ENCODE measurements at regions not wholly inside any gene's neighbourhood (a gene's known extent, or its start where the extent isn't known, plus 50 kb on each side); places are given as distances from the start of the nearest gene placed in this dataset. TPM values are rescaled to one million over a fixed set of nuclear protein-coding genes. Genes with fewer than 3 reads are reported as not detected.
"Not testable (repeated sequence)": the region's sequence is repeated elsewhere in the genome, so short reads cannot be mapped to it uniquely, and the experiment has no call there.

- Histone ChIP-seq H3K9me3 (ENCODE audit: control insufficient read depth, insufficient read depth, low read length) (no peaks in the 10 kb centered on the region), H3K27ac (ENCODE audit: low read depth, low read length) (no peak overlapping the region), H3K27me3 (ENCODE audit: control insufficient read depth, insufficient read depth, low read length) (no peaks in the 10 kb centered on the region), H3K4me3 (ENCODE audit: low read depth, low read length) (no peak overlapping the region)
- TF ChIP-seq, protein P1, sequence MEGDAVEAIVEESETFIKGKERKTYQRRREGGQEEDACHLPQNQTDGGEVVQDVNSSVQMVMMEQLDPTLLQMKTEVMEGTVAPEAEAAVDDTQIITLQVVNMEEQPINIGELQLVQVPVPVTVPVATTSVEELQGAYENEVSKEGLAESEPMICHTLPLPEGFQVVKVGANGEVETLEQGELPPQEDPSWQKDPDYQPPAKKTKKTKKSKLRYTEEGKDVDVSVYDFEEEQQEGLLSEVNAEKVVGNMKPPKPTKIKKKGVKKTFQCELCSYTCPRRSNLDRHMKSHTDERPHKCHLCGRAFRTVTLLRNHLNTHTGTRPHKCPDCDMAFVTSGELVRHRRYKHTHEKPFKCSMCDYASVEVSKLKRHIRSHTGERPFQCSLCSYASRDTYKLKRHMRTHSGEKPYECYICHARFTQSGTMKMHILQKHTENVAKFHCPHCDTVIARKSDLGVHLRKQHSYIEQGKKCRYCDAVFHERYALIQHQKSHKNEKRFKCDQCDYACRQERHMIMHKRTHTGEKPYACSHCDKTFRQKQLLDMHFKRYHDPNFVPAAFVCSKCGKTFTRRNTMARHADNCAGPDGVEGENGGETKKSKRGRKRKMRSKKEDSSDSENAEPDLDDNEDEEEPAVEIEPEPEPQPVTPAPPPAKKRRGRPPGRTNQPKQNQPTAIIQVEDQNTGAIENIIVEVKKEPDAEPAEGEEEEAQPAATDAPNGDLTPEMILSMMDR (IDR thresholded peaks at IDR 0.05; ENCODE audit: low read depth, low read length), result no peak
- ChIA-PET CTCF (no interaction called here), POLR2A (no interaction called here)
- no peak for DNase-seq (ENCODE audit: low read depth, low spot score)
Measured at GRCh38 chrX:87434618-87435017, 83.0 kb upstream of the KLHL4 start.

DNA sequence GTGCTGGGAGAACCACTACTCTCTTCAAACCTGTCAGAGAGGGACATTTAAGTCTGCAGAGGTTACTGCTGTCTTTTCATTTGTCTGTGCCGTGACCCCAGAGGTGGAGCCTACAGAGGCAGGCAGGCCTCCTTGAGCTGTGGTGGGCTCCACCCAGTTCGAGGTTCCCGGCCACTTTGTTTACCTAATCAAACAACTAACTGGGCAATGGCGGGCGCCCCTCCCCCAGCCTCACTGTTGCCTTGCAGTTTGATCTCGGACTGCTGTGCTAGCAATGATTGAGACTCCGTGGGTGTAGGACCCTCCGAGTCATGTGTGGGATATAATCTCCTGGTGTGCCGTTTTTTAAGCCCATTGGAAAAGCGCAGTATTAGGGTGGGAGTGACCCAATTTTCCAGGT, 69.0 kb upstream of the KLHL4 start:
- CTCF ChIA-PET; H3K9me3 ChIP-seq (ENCODE audit: control insufficient read depth, insufficient read depth, low read length); POLR2A ChIA-PET; DNase-seq (ENCODE audit: low read depth, low spot score); H3K27ac ChIP-seq (ENCODE audit: low read depth, low read length); H3K27me3 ChIP-seq (ENCODE audit: control insufficient read depth, insufficient read depth, low read length); H3K4me3 ChIP-seq (ENCODE audit: low read depth, low read length): not testable (repeated sequence)

- CTCF ChIA-PET; H3K9me3 ChIP-seq (ENCODE audit: control insufficient read depth, insufficient read depth, low read length); H3K27ac ChIP-seq (ENCODE audit: low read depth, low read length); DNase-seq (ENCODE audit: low read depth, low spot score); H3K27me3 ChIP-seq (ENCODE audit: control insufficient read depth, insufficient read depth, low read length); POLR2A ChIA-PET; H3K4me3 ChIP-seq (ENCODE audit: low read depth, low read length): not testable (repeated sequence)
Measured at GRCh38 chrX:87465757-87466156, 51.8 kb upstream of the KLHL4 start.

Small RNA genes in the stretch of these regions (small RNA-seq; reads per million reads assigned to genes)
- not detected for gene Z96811.1 (ENCODE audit: insufficient read length, low read depth)

Measured in AG04450 (cell line).